ENCODE measurements at regions not wholly inside any gene's neighbourhood (a gene's known extent, or its start where the extent isn't known, plus 50 kb on each side); places are given as distances from the start of the nearest gene placed in this dataset.

- TF ChIP-seq GATA2 (IDR thresholded peaks at IDR 0.05; ENCODE audit: low read depth, low read length), result no peak
- no peak for TF ChIP-seq GATA3 (IDR thresholded peaks at IDR 0.05; ENCODE audit: low read depth, low read length)
Measured at GRCh38 chr15:70235347-70235746, 137.6 kb upstream of the TLE3 start.
